Neural crest cell (in vitro differentiated cells): ENCODE measurements at regions not wholly inside any gene's neighbourhood (a gene's known extent, or its start where the extent isn't known, plus 50 kb on each side); places are given as distances from the start of the nearest gene placed in this dataset.

ENCODE experiments used
- DNase-seq: peaks from one replicate; pipeline ENCODE4 v3.0.0; 2021; ENCODE audit warnings: low read depth, mixed read lengths, low spot score
- H3K27ac Mint-ChIP-seq: one replicate; pipeline ENCODE4 v1.8.0; 2021; ENCODE audit warnings: mild to moderate bottlenecking, mixed read lengths; ENCODE audit not compliant: unreplicated experiment
- H3K27me3 Mint-ChIP-seq: 2 replicates; pipeline ENCODE4 v1.8.0; 2021; ENCODE audit warnings: low read depth, mild to moderate bottlenecking, mixed read lengths
- H3K36me3 Mint-ChIP-seq: 2 replicates; pipeline ENCODE4 v1.8.0; 2021; ENCODE audit warnings: low read depth, mild to moderate bottlenecking, mixed read lengths
- H3K4me1 Mint-ChIP-seq: 2 replicates; pipeline ENCODE4 v1.8.0; 2021; ENCODE audit warnings: mixed read lengths
- H3K4me3 Mint-ChIP-seq: one replicate; pipeline ENCODE4 v1.8.0; 2021; ENCODE audit warnings: mild to moderate bottlenecking, mixed read lengths
- H3K9me3 Mint-ChIP-seq: 2 replicates; pipeline ENCODE4 v1.8.0; 2021; ENCODE audit warnings: mixed read lengths
- CTCF ChIP-seq: fragments of 200-600 bp; sonication (generic); conservative IDR thresholded peaks from 2 replicates; pipeline ENCODE4 v1.5.0; 2021; ENCODE audit warnings: antibody characterized with exemption, mild to moderate bottlenecking

DNA sequence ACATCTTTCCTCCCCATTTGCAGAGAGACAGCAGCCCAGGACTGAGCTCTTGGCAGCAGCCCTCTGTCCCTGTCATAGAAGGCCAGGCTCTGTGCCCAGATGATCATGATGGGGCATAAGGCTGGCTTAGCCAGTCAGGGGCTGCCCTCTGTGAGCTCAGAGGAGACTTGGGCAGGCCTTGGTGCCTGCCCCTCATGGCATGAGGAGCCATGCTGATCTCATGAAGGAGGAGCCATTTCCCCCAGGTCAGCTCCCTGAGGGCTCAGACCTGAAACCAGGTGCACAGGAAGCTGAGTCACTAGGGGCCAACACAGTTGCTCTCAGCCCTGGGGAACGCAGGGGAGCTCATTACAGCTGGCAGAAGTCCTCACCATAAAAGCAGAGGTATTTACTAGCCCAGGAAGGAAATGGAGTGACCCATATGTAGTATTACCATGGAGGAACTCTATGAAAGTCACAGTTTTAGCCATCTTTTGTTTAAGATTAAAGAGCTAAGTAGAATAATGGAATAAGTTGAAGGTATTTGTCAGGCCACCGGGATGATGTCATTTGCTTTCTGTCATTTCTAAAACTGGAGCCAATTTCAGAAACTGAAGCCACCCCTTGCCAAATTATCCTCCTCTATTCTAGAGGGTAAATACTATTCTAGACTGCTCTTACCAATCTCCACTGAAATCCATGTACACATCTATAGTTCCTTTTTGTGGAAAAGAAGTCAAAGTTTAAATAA is 362.4 kb upstream of the ZNF32 start:
- Mint-ChIP-seq H3K4me1 (peaks cover 6% of the 10 kb centered on the region), H3K9me3 (no peaks in the 10 kb centered on the region), H3K4me3 (no peak overlapping the region), H3K27ac (no peak overlapping the region), H3K36me3 (no peaks in the 10 kb centered on the region), H3K27me3 (peaks cover 5% of the 10 kb centered on the region)
- no peak for TF ChIP-seq CTCF
- no peak for DNase-seq

GRCh38 chr10:44009891-44010632 is 361.4 kb upstream of the ZNF32 start:
- no peak overlapping the region for H3K4me3 Mint-ChIP-seq
- no peaks in the 10 kb centered on the region for H3K36me3 Mint-ChIP-seq

GRCh38 chr10:44008917-44009709 is 360.4 kb upstream of the ZNF32 start:
- no peak overlapping the region for H3K4me3 Mint-ChIP-seq
- H3K9me3 Mint-ChIP-seq: no peaks in the 10 kb centered on the region
- H3K4me1 Mint-ChIP-seq: peaks cover 6% of the 10 kb centered on the region

More at GRCh38 chr10:44009891-44010632, 361.4 kb upstream of the ZNF32 start:
- TF ChIP-seq CTCF: no peak
- no peak for DNase-seq
- Mint-ChIP-seq H3K27ac (no peak overlapping the region), H3K27me3 (peaks cover 5% of the 10 kb centered on the region), H3K4me1 (peaks cover 6% of the 10 kb centered on the region), H3K9me3 (no peaks in the 10 kb centered on the region)

DNA sequence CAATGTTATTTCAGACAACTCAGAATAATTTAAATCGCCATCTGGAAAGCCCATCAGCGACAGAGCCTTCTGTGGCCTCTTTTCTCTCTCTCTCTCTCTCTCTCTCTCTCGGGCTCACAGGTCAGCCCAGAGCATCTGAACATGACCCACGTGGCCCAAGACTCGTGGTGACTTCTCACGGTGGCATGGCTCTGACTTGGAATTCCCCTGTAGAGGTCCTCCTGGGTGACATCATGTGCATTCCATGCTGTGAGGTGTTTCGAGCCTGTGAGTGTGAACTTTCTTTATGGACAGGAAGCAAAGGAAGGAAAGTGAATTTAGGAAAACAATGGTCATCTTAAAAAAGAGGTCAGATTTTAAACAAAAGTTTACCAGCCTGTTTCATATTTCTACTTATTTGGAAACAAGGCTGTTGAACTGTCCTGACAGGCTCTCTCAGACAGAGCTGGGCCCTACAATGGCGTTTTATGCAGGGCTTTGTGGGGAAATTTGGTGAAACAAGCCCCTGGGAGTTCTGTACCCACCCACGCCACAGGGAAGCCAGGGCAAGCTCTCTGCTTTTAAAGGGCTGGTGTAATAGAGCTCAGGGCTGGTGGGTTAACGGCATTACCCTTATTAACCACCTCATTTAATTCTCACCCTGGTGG is 359.7 kb upstream of the ZNF32 start:
- no peaks in the 10 kb centered on the region for H3K9me3 Mint-ChIP-seq
- H3K27ac Mint-ChIP-seq: no peak overlapping the region
- peaks cover 5% of the 10 kb centered on the region for H3K27me3 Mint-ChIP-seq
- no peak for TF ChIP-seq CTCF
- peaks cover 6% of the 10 kb centered on the region for H3K4me1 Mint-ChIP-seq
- no peak for DNase-seq
- H3K4me3 Mint-ChIP-seq: no peak overlapping the region
- H3K36me3 Mint-ChIP-seq: no peaks in the 10 kb centered on the region

More at GRCh38 chr10:44008917-44009709, 360.4 kb upstream of the ZNF32 start:
- no peak for TF ChIP-seq CTCF
- no peak for DNase-seq
- H3K27me3 Mint-ChIP-seq: peaks cover 5% of the 10 kb centered on the region
- H3K36me3 Mint-ChIP-seq: no peaks in the 10 kb centered on the region
- no peak overlapping the region for H3K27ac Mint-ChIP-seq

GRCh38 chr10:44006771-44007170 is 358.1 kb upstream of the ZNF32 start:
- H3K36me3 Mint-ChIP-seq: no peaks in the 10 kb centered on the region
- H3K27ac Mint-ChIP-seq: no peak overlapping the region
- no peak for TF ChIP-seq CTCF
- H3K9me3 Mint-ChIP-seq: no peaks in the 10 kb centered on the region
- no peak overlapping the region for H3K4me3 Mint-ChIP-seq
- H3K4me1 Mint-ChIP-seq: peaks cover 5% of the 10 kb centered on the region
- DNase-seq: no peak
- H3K27me3 Mint-ChIP-seq: peaks cover 5% of the 10 kb centered on the region
